HG03103 (cell line): ENCODE measurements at regions not wholly inside any gene's neighbourhood (a gene's known extent, or its start where the extent isn't known, plus 50 kb on each side); places are given as distances from the start of the nearest gene placed in this dataset.
"Not testable (repeated sequence)": the region's sequence is repeated elsewhere in the genome, so short reads cannot be mapped to it uniquely, and the experiment has no call there.

Experiments used
- ATAC-seq: cut with Tn5 transposase; IDR thresholded peaks from one replicate; pipeline ENCODE4 v1.9.1; 2021; ENCODE audit warnings: low read depth; ENCODE audit not compliant: unreplicated experiment

DNA sequence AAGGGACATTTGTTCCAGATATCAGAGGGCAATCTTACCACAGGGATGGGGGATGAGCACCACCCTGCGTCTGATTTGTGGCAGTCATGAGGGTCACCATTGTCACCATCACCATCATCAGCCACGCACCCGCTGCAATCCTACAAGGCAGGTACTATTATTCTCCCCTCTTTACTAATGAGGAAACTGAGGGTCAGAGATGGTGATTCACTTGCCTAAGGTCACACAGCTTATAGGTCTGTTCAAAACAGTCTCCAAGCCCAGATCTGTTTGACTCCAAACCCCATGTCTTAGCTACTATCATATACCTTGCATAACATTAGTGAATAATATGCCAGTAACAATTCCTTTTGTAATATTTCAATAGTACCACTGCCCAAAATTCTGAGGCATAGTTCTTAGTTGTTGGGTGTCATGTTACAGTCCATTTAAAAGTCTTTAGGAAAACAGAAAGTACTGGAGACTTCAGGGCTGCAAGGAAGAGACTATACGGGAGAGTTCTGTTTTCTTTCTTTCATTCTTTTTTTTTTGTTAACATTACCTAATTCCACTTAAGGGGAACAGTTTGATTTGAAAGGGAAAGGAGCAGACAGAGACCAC lies 166.4 kb downstream of the C16orf95 start:
- ATAC-seq, result no peak

DNA sequence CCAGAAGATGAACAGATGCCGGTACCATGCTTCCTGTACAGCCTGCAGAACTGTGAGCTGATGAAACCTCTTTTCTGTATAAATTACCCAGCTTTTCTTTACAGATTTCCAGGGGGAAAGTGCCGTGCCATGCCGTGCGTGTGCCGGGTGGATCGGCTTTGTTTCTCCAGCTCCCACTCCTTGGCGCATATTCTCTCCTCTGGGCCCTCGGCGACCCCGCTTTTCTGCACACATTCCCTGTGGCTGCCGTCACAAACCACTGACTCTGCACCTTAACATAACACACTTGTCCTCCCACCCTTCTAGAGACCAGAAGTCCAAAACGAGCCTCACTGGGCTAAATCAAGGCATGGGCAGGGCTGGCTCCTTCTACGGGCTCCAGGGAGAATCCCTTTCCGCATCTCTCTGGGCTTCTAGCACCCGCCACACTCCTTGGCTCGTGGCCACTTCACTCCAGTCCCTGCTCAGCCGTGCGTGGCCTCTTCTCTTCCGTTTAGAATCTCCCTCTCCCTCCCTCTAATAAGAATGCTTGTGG lies 164.9 kb downstream of the C16orf95 start:
- no peak for ATAC-seq

DNA sequence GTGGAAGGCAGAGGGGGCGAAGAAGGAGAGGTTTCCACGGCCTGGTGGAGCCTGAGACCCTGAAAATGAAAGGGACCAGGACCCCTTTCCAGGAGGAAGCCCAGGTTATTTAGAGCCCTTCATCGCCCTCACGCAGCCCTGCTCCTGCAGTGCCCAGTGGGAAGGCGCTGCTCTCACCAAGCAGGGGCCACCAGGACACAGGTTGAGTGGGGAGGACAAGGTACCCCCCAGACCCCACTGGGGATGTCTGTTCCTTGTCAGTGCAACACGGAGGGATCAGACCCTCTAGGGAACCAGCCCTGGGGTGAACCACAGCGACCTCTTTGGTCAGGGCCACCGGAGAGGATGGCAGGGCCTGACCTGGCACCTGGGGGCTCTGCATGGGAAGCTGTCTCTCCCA lies 163.9 kb downstream of the C16orf95 start:
- no peak for ATAC-seq

GRCh38 chr16:87155315-87155714 lies 161.9 kb downstream of the C16orf95 start:
- ATAC-seq, result not testable (repeated sequence)

- no peak for ATAC-seq
These were observed 161.0 kb downstream of the C16orf95 start for GRCh38 chr16:87156195-87156594.

- ATAC-seq, result no peak
These were observed 157.0 kb downstream of the C16orf95 start for GRCh38 chr16:87160234-87160636.

- no peak for ATAC-seq
These were observed 156.4 kb downstream of the C16orf95 start for GRCh38 chr16:87160701-87161337.

- ATAC-seq, result not testable (repeated sequence)
These were observed 155.8 kb downstream of the C16orf95 start for GRCh38 chr16:87161410-87161809.

- no peak for ATAC-seq
These were observed 155.1 kb downstream of the C16orf95 start for GRCh38 chr16:87161822-87162676.

DNA sequence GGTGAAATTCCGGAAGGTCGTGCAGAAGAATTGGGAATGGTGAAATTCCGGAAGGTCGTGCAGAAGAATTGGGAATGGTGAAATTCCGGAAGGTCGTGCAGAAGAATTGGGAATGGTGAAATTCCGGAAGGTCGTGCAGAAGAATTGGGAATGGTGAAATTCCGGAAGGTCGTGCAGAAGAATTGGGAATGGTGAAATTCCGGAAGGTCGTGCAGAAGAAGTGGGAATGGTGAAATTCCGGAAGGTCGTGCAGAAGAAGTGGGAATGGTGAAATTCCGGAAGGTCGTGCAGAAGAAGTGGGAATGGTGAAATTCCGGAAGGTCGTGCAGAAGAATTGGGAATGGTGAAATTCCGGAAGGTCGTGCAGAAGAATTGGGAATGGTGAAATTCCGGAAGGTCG lies 154.4 kb downstream of the C16orf95 start:
- ATAC-seq, result not testable (repeated sequence)

GRCh38 chr16:87163637-87164036 lies 153.6 kb downstream of the C16orf95 start:
- ATAC-seq, result no peak

DNA sequence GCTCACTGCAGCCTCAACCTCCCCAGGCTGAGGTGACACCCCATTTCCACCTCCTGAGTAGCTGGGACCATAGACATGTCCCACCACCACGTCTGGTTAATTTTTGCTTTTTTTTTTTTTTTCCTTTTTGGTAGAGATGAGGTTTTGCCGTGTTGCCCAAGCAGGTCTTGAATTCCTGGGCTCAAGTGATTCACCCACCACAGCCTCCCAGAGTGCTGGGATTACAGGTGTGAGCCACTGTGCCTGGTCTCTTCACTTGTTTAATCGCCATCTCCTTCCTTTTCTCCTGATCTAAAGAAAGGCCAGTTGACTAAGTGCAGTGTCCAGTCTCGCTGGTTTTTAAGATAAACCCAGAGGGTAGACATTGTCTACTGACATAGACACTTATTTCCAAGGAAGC lies 152.0 kb downstream of the C16orf95 start:
- ATAC-seq, result no peak

DNA sequence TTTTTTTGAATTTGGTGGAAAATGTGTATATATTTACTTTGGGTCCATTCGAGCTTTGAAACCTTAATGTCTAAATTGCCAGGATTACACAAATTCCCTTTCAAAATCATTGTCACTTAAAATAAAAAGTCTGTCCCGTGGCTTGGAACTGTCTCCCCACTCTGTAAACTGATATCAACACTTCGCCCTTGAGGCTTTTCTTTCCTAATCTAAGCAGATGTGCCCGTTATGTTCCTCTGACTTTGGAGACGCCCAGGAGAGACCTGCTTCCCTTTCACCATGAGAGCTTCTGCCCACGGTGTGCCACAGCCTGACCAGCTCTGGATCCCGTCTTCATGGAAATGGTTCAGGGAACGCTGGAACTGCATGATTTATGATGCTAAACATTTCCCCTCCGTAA lies 151.3 kb downstream of the C16orf95 start:
- no peak for ATAC-seq

- no peak for ATAC-seq
These were observed 150.9 kb downstream of the C16orf95 start for GRCh38 chr16:87166321-87166720.

DNA sequence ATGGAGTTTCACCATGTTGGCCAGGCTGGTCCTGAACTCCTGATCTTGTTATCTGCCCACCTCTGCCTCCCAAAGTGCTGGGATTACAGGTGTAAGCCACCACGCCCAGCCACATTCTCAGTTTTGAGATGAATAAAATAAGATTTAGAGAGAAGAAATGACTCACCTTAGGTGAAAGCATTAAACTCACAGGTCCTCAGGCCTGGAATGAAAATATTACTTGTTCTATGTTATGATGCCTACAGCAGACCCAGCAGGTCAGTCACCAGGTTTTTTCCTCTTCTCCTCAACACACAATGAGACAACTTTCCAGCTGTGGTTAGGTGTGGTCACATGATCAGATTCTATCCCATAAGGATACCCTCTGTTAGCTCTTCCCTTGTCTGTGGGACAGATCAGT lies 150.3 kb downstream of the C16orf95 start:
- no peak for ATAC-seq

DNA sequence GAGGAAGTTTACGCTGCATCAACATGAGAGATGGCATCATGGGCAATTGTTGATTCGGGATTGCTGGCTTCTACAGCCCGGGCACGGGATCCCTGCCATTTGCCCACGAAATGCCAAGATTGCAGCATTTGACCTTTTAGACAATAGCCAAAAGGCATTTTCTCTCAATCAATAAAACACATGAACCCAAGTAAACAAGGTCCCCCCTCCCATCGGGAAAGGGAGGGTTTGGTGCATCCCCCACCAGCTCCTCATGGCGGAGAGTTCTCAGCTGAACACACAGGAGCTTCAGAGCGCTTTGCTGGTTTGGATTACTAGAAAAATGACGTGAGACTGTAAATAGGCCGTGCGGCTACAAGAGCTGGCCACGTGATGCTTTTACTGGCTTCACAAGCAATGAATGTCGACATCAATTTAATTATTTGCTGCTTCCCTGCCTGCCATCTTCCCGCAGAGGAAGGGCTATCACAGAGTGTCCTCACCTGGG lies 147.6 kb downstream of the C16orf95 start:
- no peak for ATAC-seq

DNA sequence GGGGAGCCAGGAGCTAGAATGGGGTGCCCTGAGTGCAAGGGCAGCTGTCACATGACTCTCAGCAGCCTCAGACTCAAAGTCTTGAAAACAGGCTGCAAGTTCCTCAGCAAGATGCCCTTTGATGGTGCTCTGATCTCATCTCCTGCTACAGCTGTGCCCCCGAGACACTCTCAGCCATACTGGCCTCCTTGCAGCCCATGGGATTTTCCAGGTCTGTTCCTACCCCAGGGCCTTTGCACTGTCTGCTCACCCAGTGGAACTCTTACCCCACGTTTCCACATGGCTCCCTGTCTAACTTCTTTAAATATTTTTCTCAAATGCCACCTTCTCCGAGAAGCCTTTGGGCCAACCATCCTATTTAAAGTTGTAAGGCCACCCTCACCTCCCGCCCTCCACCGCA lies 146.9 kb downstream of the C16orf95 start:
- no peak for ATAC-seq

GRCh38 chr16:87171723-87172122 lies 145.5 kb downstream of the C16orf95 start:
- no peak for ATAC-seq

- no peak for ATAC-seq
These were observed 144.6 kb downstream of the C16orf95 start for GRCh38 chr16:87172632-87173031.

DNA sequence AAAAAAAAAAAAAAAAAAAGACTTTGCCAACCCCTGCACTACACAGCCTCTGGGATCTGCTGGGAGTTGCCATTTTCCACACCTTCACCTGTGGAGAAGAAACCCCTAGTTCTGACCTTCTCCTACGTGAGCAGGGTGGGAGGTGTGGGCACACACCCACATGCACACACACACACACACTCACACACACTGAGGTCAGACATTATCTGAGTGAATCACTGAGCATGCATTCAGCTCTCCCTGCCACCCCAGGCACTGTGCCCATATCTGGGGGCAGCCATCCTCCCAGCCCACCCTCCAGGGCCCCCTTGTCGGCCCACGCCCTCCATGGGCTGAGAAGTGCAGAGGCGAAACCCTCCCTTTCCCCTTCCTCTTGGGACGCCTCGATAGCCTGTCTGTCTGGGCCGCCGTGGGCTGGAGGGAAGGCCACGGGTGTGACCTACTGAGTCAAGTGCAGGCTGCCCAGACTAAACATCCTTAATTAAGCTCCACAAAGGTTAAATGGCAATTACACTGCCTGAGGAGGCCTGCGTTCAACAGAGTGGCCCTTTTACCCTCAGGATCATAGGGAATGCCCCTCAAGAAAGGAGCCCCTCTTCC lies 143.8 kb downstream of the C16orf95 start:
- no peak for ATAC-seq

GRCh38 chr16:87174061-87174460 lies 143.1 kb downstream of the C16orf95 start:
- no peak for ATAC-seq
